Heart left ventricle (tissue), 13 donors: ENCODE measurements at regions not wholly inside any gene's neighbourhood (a gene's known extent, or its start where the extent isn't known, plus 50 kb on each side); places are given as distances from the start of the nearest gene placed in this dataset.

Experiments used
- POLR2A ChIP-seq, 2 donors: fragments of 450-650 bp; IDR thresholded peaks; one replicate each; pipeline ENCODE4 v1.6.1; 2017; ENCODE audit warnings: antibody characterized with exemption in 2 of 2, mild to moderate bottlenecking in 2 of 2, moderate library complexity in 2 of 2
- TF ChIP-seq, protein P1 (sequence below), 12 donors: fragments of 200-600 bp; sonication (generic) in 4 of 12; IDR thresholded peaks; one replicate each; pipeline versions ENCODE4 v1.5.0 to v1.8.0; 2018 to 2022; ENCODE audit warnings: antibody characterized with exemption in 12 of 12, mild to moderate bottlenecking in 5 of 12
- donor health status: ischemic (EF 13 %, LVEDD 7.1; RV severe dilation, severe dysfunction).
- donor health status: DM: no; HTN: yes; CAD: no.
- donor health status: DM: no; HTN: no; CAD: no.
- donor health status: ischemic (EF 25% LVEDD 6.9; RV normal size, moderate dysfunction).
- donor health status: ischemic (EF 25% LVEDD 5.7; RV mildly dilated, moderate dysfunction).
- donor health status: ischemic (EF 35%, LVEDD 5.7; RV mildly dilated, moderate dysfunction).
- donor health status: nonischemic (EF 11% LVEDD 7.7; RV severe dilation, severe dysfunction).
- donor health status: DM: yes; HTN: yes; CAD: no.
- donor health status: PGD.
- donor health status: ischemic (EF 29% LVEDD 5.4; RV normal size, mild dysfunction).
- donor health status: nonischemic (EF 23%, LVEDD 6.1; RV moderate dilation, normal function).

DNA sequence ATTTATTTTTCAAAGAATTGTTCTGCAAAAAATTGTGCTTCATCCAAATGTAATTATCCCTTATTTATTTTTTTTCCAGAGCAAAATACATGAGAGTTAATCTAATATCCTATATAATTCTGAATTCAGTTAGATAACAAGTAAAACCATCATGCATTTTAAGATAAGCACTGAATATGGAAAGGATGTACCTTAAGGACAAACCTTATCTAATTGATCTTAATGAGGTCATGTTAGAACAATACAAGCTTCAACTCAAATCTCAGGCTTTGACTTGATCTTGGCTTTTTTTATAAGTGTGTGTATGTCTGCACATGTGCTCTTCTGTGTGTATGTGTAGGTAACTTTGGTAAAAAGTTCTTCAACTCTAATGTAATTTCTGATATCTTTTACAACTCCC is 1828.8 kb downstream of the PCDH9 start:
- TF ChIP-seq, protein P1, sequence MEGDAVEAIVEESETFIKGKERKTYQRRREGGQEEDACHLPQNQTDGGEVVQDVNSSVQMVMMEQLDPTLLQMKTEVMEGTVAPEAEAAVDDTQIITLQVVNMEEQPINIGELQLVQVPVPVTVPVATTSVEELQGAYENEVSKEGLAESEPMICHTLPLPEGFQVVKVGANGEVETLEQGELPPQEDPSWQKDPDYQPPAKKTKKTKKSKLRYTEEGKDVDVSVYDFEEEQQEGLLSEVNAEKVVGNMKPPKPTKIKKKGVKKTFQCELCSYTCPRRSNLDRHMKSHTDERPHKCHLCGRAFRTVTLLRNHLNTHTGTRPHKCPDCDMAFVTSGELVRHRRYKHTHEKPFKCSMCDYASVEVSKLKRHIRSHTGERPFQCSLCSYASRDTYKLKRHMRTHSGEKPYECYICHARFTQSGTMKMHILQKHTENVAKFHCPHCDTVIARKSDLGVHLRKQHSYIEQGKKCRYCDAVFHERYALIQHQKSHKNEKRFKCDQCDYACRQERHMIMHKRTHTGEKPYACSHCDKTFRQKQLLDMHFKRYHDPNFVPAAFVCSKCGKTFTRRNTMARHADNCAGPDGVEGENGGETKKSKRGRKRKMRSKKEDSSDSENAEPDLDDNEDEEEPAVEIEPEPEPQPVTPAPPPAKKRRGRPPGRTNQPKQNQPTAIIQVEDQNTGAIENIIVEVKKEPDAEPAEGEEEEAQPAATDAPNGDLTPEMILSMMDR (IDR thresholded peaks at IDR 0.05) = no peak
- TF ChIP-seq POLR2A (IDR thresholded peaks at IDR 0.05) = no peak
